ENCODE measurements at regions not wholly inside any gene's neighbourhood (a gene's known extent, or its start where the extent isn't known, plus 50 kb on each side); places are given as distances from the start of the nearest gene placed in this dataset.

GRCh38 chr5:98076501-98076900 lies 697.0 kb upstream of the RGMB start:
- no peak for DNase-seq

GRCh38 chr5:98085593-98085992 lies 687.9 kb upstream of the RGMB start:
- no peak for DNase-seq

- no peak for DNase-seq
These were observed 678.4 kb upstream of the RGMB start for GRCh38 chr5:98095072-98095471.

GRCh38 chr5:98096155-98096554 lies 677.3 kb upstream of the RGMB start:
- DNase-seq: no peak

- DNase-seq: no peak
These were observed 673.9 kb upstream of the RGMB start for GRCh38 chr5:98099448-98100105.

GRCh38 chr5:98101131-98101530 lies 672.3 kb upstream of the RGMB start:
- DNase-seq: no peak

- DNase-seq: no peak
These were observed 670.5 kb upstream of the RGMB start for GRCh38 chr5:98102936-98103335.

- DNase-seq: no peak
These were observed 669.7 kb upstream of the RGMB start for GRCh38 chr5:98103807-98104206.

- no peak for DNase-seq
These were observed 668.8 kb upstream of the RGMB start for GRCh38 chr5:98104454-98105188.

- no peak for DNase-seq
These were observed 667.8 kb upstream of the RGMB start for GRCh38 chr5:98105681-98106080.

- DNase-seq: no peak
These were observed 667.1 kb upstream of the RGMB start for GRCh38 chr5:98106116-98107031.

- DNase-seq: no peak
These were observed 665.0 kb upstream of the RGMB start for GRCh38 chr5:98108497-98108896.

GRCh38 chr5:98109561-98110006 lies 663.9 kb upstream of the RGMB start:
- DNase-seq: no peak

- no peak for DNase-seq
These were observed 663.2 kb upstream of the RGMB start for GRCh38 chr5:98110282-98110691.

GRCh38 chr5:98110791-98111190 lies 662.7 kb upstream of the RGMB start:
- DNase-seq: no peak

- no peak for DNase-seq
These were observed 661.8 kb upstream of the RGMB start for GRCh38 chr5:98111686-98112085.

- no peak for DNase-seq
These were observed 652.2 kb upstream of the RGMB start for GRCh38 chr5:98121036-98121936.

GRCh38 chr5:98128271-98128670 lies 645.2 kb upstream of the RGMB start:
- peak; percentile 2 for DNase-seq

GRCh38 chr5:98128846-98129245 lies 644.6 kb upstream of the RGMB start:
- DNase-seq: no peak

GRCh38 chr5:98130261-98131035 lies 643.0 kb upstream of the RGMB start:
- DNase-seq: no peak

- DNase-seq: no peak
These were observed 629.3 kb upstream of the RGMB start for GRCh38 chr5:98144116-98144515.

GRCh38 chr5:98144710-98145109 lies 628.8 kb upstream of the RGMB start:
- no peak for DNase-seq
